A549 (cell line): ENCODE measurements at regions not wholly inside any gene's neighbourhood (a gene's known extent, or its start where the extent isn't known, plus 50 kb on each side); places are given as distances from the start of the nearest gene placed in this dataset.

Source experiments
- small RNA-seq, 6 experiments: library from RNA; depleted of rRNA; stranded (forward); fragments of <200 nt; gene quantifications; one replicate each; pipeline ENCODE3, GENCODE V24; 2012

Small RNA genes lying in the stretch of these regions (small RNA-seq; reads per million reads assigned to genes)
- 0 reads per million in 6 experiments for gene RN7SL366P
